ENCODE measurements at regions not wholly inside any gene's neighbourhood (a gene's known extent, or its start where the extent isn't known, plus 50 kb on each side); places are given as distances from the start of the nearest gene placed in this dataset.

DNA sequence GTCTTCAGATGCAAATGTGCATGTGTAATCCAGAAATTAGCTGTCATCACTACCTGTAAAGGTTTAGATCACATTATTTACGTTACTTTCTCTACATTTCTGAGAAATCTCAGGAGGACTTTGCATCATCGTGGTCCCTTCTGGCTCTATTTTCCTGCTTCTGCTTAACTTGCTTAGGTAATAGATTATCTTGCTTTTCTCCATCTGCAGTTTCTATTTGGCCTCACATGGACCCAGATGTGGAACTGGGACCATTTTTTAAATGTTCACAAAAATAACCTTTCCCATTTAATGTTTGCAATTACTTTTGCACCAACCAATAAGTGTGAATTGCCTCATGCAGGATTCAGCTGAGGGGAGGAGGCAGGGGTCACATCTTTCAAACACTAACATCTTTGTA, 278.4 kb upstream of the SEMA3C start:
- TF ChIP-seq ATF2 (IDR thresholded peaks at IDR 0.05; ENCODE audit: low read length) (no peak), CTCF (IDR thresholded peaks at IDR 0.05; ENCODE audit: control extremely low read depth in 1 of 3, insufficient read depth in 1 of 3, low read depth in 1 of 3, low read length in 3 of 3) (no peak), USF2 (IDR thresholded peaks at IDR 0.05; ENCODE audit: low read length) (no peak), TCF12 (IDR thresholded peaks at IDR 0.05; ENCODE audit: low read depth, low read length) (no peak), CBX5 (IDR thresholded peaks at IDR 0.05; ENCODE audit: low read depth, low read length) (no peak), CBX8 (IDR thresholded peaks at IDR 0.05; ENCODE audit: borderline replicate concordance, low read depth, low read length) (no peak), CEBPB (IDR thresholded peaks at IDR 0.05; ENCODE audit: low read depth, low read length) (no peak), POLR2A (IDR thresholded peaks at IDR 0.05; ENCODE audit: control extremely low read depth in 1 of 2, low read depth in 2 of 2, low read length in 2 of 2) (no peak), FOSL1 (IDR thresholded peaks at IDR 0.05; ENCODE audit: insufficient read depth, low read depth, low read length) (no peak)
